SU-DHL-6 (cell line): ENCODE measurements at regions not wholly inside any gene's neighbourhood (a gene's known extent, or its start where the extent isn't known, plus 50 kb on each side); places are given as distances from the start of the nearest gene placed in this dataset.

ENCODE experiments used
- CTCF ChIP-seq: fragments of 200-600 bp; sonication (generic); IDR thresholded peaks from one replicate; pipeline ENCODE4 v1.5.1; 2017; ENCODE audit warnings: antibody characterized with exemption, mild to moderate bottlenecking, low read length, moderate library complexity; ENCODE audit not compliant: insufficient read depth, poor library complexity, severe bottlenecking
- EZH2phosphoT487 ChIP-seq: fragments of 200-600 bp; sonication (generic), shearing (Covaris generic); conservative IDR thresholded peaks from 2 replicates; pipeline ENCODE4 v1.6.1; 2018; ENCODE audit warnings: mild to moderate bottlenecking, antibody characterized with exemption, low read length, moderate library complexity, mixed read lengths

DNA sequence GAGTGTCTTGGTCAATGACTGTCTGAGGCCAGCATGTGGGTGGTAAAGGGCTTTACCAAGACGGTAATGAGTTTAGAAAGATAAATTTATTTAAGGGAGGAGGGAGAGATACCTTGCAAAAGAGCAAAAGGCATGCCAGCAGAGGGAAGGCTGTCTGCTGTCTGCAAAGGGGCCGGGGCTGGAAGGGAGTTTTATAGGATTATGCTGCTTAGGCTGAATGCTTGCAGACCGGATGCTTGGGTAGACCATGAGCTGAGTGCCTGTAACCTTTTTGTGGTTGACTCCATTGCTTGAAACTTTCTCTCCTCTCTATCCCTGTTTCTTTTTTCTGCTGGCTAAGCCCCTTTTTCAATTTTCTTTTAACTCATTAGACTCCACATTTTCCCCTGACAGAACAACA lies 1543.0 kb downstream of the OTOL1 start:
- TF ChIP-seq CTCF (no peak), EZH2phosphoT487 (no peak)
